ENCODE measurements at regions not wholly inside any gene's neighbourhood (a gene's known extent, or its start where the extent isn't known, plus 50 kb on each side); places are given as distances from the start of the nearest gene placed in this dataset.

DNA sequence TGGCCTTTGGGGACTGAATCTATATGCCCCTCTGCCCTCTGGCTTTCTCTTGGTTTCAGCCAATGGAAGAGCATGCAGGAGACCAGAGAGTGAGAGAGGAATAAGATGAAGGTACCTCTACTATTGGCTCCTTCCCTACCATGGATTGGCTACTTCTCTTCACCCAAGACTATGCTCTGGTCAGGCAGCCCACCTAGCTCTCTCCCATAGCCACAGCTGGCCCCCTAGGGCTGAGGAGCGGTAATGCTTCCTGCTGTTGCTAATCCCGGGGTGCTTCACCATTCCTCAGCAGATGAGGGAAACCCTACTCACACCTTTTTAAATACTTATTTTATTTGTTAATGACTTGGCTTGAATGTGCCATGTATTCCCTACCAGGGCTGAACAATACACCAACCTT lies 142.4 kb downstream of the MREG start:
- TF ChIP-seq, protein P1, sequence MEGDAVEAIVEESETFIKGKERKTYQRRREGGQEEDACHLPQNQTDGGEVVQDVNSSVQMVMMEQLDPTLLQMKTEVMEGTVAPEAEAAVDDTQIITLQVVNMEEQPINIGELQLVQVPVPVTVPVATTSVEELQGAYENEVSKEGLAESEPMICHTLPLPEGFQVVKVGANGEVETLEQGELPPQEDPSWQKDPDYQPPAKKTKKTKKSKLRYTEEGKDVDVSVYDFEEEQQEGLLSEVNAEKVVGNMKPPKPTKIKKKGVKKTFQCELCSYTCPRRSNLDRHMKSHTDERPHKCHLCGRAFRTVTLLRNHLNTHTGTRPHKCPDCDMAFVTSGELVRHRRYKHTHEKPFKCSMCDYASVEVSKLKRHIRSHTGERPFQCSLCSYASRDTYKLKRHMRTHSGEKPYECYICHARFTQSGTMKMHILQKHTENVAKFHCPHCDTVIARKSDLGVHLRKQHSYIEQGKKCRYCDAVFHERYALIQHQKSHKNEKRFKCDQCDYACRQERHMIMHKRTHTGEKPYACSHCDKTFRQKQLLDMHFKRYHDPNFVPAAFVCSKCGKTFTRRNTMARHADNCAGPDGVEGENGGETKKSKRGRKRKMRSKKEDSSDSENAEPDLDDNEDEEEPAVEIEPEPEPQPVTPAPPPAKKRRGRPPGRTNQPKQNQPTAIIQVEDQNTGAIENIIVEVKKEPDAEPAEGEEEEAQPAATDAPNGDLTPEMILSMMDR (IDR thresholded peaks at IDR 0.05; ENCODE audit: low read depth, low read length, missing input control): no peak
- TF ChIP-seq TAF1 (conservative IDR thresholded peaks at IDR 0.05) (no peak), RAD21 (IDR thresholded peaks at IDR 0.05) (no peak), SP1 (IDR thresholded peaks at IDR 0.05) (no peak), HNF4G (IDR thresholded peaks at IDR 0.05) (no peak), FOXA1 (IDR thresholded peaks at IDR 0.05) (no peak)
- TF ChIP-seq, protein P2, sequence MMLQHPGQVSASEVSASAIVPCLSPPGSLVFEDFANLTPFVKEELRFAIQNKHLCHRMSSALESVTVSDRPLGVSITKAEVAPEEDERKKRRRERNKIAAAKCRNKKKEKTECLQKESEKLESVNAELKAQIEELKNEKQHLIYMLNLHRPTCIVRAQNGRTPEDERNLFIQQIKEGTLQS (IDR thresholded peaks at IDR 0.05): no peak
- TF ChIP-seq, protein P3, sequence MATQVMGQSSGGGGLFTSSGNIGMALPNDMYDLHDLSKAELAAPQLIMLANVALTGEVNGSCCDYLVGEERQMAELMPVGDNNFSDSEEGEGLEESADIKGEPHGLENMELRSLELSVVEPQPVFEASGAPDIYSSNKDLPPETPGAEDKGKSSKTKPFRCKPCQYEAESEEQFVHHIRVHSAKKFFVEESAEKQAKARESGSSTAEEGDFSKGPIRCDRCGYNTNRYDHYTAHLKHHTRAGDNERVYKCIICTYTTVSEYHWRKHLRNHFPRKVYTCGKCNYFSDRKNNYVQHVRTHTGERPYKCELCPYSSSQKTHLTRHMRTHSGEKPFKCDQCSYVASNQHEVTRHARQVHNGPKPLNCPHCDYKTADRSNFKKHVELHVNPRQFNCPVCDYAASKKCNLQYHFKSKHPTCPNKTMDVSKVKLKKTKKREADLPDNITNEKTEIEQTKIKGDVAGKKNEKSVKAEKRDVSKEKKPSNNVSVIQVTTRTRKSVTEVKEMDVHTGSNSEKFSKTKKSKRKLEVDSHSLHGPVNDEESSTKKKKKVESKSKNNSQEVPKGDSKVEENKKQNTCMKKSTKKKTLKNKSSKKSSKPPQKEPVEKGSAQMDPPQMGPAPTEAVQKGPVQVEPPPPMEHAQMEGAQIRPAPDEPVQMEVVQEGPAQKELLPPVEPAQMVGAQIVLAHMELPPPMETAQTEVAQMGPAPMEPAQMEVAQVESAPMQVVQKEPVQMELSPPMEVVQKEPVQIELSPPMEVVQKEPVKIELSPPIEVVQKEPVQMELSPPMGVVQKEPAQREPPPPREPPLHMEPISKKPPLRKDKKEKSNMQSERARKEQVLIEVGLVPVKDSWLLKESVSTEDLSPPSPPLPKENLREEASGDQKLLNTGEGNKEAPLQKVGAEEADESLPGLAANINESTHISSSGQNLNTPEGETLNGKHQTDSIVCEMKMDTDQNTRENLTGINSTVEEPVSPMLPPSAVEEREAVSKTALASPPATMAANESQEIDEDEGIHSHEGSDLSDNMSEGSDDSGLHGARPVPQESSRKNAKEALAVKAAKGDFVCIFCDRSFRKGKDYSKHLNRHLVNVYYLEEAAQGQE (IDR thresholded peaks at IDR 0.05): no peak
- TF ChIP-seq, protein P4, sequence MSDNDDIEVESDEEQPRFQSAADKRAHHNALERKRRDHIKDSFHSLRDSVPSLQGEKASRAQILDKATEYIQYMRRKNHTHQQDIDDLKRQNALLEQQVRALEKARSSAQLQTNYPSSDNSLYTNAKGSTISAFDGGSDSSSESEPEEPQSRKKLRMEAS (IDR thresholded peaks at IDR 0.05): no peak

Data from liver (tissue), 3 donors.